PC-9 (cell line): ENCODE measurements at regions not wholly inside any gene's neighbourhood (a gene's known extent, or its start where the extent isn't known, plus 50 kb on each side); places are given as distances from the start of the nearest gene placed in this dataset.

Experiments used
- BruUV-seq: library from RNA; stranded (reverse); fragments of 400-500 nt; replicated peaks from 2 replicates; lab custom pipeline; 2021; lab: Mats Ljungman, UMichigan
- CTCF ChIA-PET: fragments of 300-600 bp; sonication (Branson Sonifier 250); formaldehyde crosslinking; loops from one replicate; lab custom pipeline; 2022; ENCODE audit warnings: antibody characterized with exemption; lab: Charles Lee
- POLR2A ChIA-PET: fragments of 300-600 bp; sonication (Branson Sonifier 250); formaldehyde crosslinking; loops from one replicate; lab custom pipeline; 2022; ENCODE audit warnings: antibody characterized with exemption; ENCODE audit not compliant: unreplicated experiment; lab: Charles Lee
- DNase-seq, 2 experiments: peaks; one replicate each; pipeline versions ENCODE4 v3.0.0 to v3.0.0-alpha.2; 2015 to 2022; ENCODE audit warnings: mixed read lengths in 1 of 2
- H2AFZ ChIP-seq: fragments of 200-600 bp; sonication (generic); 2 replicates; pipeline ENCODE4 v1.8.1; 2017; ENCODE audit warnings: antibody characterized with exemption
- H3F3A ChIP-seq: fragments of 200-600 bp; sonication (generic); 2 replicates; pipeline ENCODE4 v1.8.1; 2017; ENCODE audit warnings: antibody characterized with exemption, mild to moderate bottlenecking, low read depth; ENCODE audit not compliant: insufficient read depth
- H3K27ac ChIP-seq: fragments of 200-600 bp; sonication (generic); 2 replicates; pipeline ENCODE4 v1.6.1; 2016; ENCODE audit warnings: mixed run types
- H3K27me3 ChIP-seq: fragments of 200-600 bp; sonication (generic); 2 replicates; pipeline ENCODE4 v1.6.1; 2016; ENCODE audit warnings: low read depth, mixed run types; ENCODE audit not compliant: insufficient read depth
- H3K36me3 ChIP-seq: fragments of 200-600 bp; sonication (generic); 2 replicates; pipeline ENCODE4 v1.6.1; 2016; ENCODE audit warnings: low read depth, mixed run types
- H3K4me1 ChIP-seq: fragments of 200-600 bp; sonication (generic); replicated peaks from 2 replicates; pipeline ENCODE4 v1.6.1; 2016; ENCODE audit warnings: mixed run types; ENCODE audit not compliant: insufficient read depth
- H3K4me2 ChIP-seq: fragments of 200-600 bp; sonication (generic); 2 replicates; pipeline ENCODE4 v1.6.1; 2017; ENCODE audit warnings: mixed run types
- H3K4me3 ChIP-seq: fragments of 200-600 bp; sonication (generic); 2 replicates; pipeline ENCODE4 v1.6.1; 2016; ENCODE audit warnings: mixed run types
- H3K79me2 ChIP-seq: fragments of 200-600 bp; sonication (generic); 2 replicates; pipeline ENCODE4 v1.6.1; 2017; ENCODE audit warnings: low read depth, mixed run types
- H3K9me2 ChIP-seq: fragments of 200-600 bp; sonication (generic); 2 replicates; pipeline ENCODE4 v1.8.1; 2017; ENCODE audit warnings: mild to moderate bottlenecking; ENCODE audit not compliant: insufficient read depth
- H3K9me3 ChIP-seq: fragments of 200-600 bp; sonication (generic); 2 replicates; pipeline ENCODE4 v1.8.1; 2016; ENCODE audit warnings: low read depth; ENCODE audit not compliant: insufficient read depth
- H4K20me1 ChIP-seq: fragments of 200-600 bp; sonication (generic); 2 replicates; pipeline ENCODE4 v1.8.1; 2017; ENCODE audit not compliant: insufficient read depth
- CTCF ChIP-seq: fragments of 200-600 bp; sonication (generic); conservative IDR thresholded peaks from 2 replicates; pipeline ENCODE4 v1.6.1; 2017; ENCODE audit warnings: mixed run types, antibody characterized with exemption, mild to moderate bottlenecking, moderate library complexity
- EZH2 ChIP-seq: fragments of 200-600 bp; sonication (generic); IDR thresholded peaks from 2 replicates; pipeline ENCODE4 v1.8.0; 2017; ENCODE audit warnings: antibody characterized with exemption, low read depth
- intact Hi-C: fragments of 100-400 bp; cut with micrococcal nuclease; formaldehyde crosslinking; loops from one replicate; pipeline ENCODE4 v1.10.0; 2022; ENCODE audit not compliant: unreplicated experiment

DNA sequence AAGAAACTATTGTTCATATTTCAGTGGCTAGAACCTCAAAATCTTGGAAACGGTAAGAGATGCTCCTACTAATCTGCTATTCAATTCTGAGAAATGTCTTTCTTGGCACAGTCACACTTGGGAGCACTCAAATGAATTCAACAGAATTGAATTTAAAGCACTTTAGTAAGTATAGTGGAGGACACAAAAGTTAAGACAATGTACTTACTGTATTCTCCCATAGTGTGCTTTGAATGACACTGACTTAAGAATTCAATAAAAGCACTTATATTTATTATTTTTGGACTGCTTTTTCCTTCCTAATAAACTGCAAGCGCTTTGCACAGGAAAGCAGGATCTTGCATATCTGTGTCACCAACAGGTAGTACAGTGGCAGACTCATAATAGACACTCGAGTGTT is 156.1 kb upstream of the RIMS1 start:
- Histone ChIP-seq H3K27me3 (no peaks in the 10 kb centered on the region), H3K4me1 (no peaks in the 10 kb centered on the region), H3K36me3 (no peaks in the 10 kb centered on the region), H4K20me1 (no peaks in the 10 kb centered on the region), H3K27ac (no peak overlapping the region), H3K4me3 (no peak overlapping the region), H2AFZ (no peak overlapping the region), H3K79me2 (no peaks in the 10 kb centered on the region), H3K9me3 (no peaks in the 10 kb centered on the region), H3K9me2 (no peaks in the 10 kb centered on the region; the same call in 1 of the 2 replicates), H3F3A (no peaks in the 10 kb centered on the region), H3K4me2 (no peak overlapping the region)
- intact Hi-C loops = no loop called here
- DNase-seq = no peak
- CTCF ChIA-PET = no interaction called here
- TF ChIP-seq EZH2 (no peak), CTCF (no peak)
- BruUV-seq = no TSS peak
- POLR2A ChIA-PET = no interaction called here

DNA sequence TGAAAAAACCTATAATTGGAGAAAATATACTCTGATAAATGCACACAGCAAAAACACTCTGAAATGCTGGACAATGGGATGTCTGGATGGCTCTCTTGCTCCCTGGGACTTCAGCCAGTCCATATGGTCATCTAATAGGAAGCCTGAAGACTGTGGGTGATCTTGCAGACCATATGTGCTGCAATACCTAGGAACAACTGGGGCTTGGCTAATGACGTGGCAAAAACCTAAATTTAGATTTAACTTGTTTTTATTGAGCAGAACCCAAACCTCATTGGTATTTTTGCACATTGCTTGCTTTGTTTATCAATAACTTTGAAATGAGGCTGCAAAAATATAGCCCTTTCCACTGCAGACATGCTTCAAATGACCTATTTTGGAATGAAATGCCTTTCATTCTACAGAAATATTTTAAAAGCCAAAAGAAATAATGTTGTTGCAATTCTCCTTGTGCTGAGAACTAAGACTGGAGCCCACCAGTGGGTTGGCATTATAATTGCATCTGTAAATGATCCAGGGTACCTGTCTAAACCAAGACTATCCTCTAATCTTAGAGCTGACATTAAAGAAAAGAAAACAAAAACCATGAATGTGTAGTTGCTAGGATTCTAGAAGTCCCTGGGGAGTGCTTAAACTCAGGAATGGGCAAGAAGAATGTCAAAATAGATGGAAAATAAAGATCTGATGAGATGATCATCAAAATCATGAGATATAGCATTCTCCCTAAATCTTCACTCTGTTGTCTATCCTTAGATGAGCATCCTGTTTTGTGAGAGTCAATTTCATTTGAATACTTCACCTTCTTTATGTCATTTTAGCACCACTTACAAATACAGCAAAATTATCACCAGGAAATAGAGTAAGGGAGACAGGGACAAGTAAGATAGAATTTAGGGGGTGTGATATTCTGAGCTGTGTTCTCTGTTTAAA is 152.1 kb upstream of the RIMS1 start:
- Histone ChIP-seq H3K9me3 (no peaks in the 10 kb centered on the region), H3K9me2 (peaks cover 3% of the 10 kb centered on the region; the same call in 1 of the 2 replicates), H3K36me3 (no peaks in the 10 kb centered on the region), H3F3A (no peaks in the 10 kb centered on the region), H4K20me1 (no peaks in the 10 kb centered on the region), H2AFZ (no peak overlapping the region), H3K4me3 (no peak overlapping the region), H3K4me2 (no peak overlapping the region), H3K27ac (no peak overlapping the region), H3K79me2 (no peaks in the 10 kb centered on the region), H3K4me1 (no peaks in the 10 kb centered on the region), H3K27me3 (no peaks in the 10 kb centered on the region)
- no TSS peak for BruUV-seq
- POLR2A ChIA-PET = no interaction called here
- CTCF ChIA-PET = no interaction called here
- TF ChIP-seq CTCF = no peak
- no peak for TF ChIP-seq EZH2
- intact Hi-C loops = no loop called here
- DNase-seq = no peak

DNA sequence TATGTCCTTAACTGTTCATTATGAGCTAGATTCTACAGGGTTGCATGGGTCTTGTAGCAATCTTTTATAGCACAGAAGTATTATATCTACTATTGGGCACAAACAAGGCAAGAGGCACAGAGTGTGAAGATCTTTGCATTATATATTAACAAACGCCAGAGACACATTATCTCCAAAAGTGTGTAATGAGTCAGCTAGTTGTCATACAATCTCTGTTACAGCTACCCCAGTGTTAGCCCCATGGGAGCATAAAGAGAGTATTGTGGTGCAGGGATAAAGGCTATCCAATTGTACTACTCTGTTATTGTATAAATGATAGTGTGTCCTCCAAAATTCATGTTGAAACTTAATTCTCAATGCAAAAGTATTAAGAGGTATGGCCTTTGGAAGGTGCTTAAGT is 148.4 kb upstream of the RIMS1 start:
- POLR2A ChIA-PET = no interaction called here
- TF ChIP-seq EZH2 (no peak), CTCF (no peak)
- no peak overlapping the region for H3K27ac ChIP-seq

More for the DNA sequence above, 148.4 kb upstream of the RIMS1 start:
- CTCF ChIA-PET = no interaction called here
- no peak overlapping the region for H3K4me3 ChIP-seq
- BruUV-seq = no TSS peak
- DNase-seq = no peak
- peaks cover 3% of the 10 kb centered on the region; the same call in 1 of the 2 replicates for H3K9me2 ChIP-seq
- no peaks in the 10 kb centered on the region for H3F3A ChIP-seq
- no peaks in the 10 kb centered on the region for H3K36me3 ChIP-seq
- no peak overlapping the region for H2AFZ ChIP-seq
- H4K20me1 ChIP-seq = no peaks in the 10 kb centered on the region
- H3K27me3 ChIP-seq = no peaks in the 10 kb centered on the region
- H3K79me2 ChIP-seq = no peaks in the 10 kb centered on the region
- no peaks in the 10 kb centered on the region for H3K4me1 ChIP-seq
- H3K9me3 ChIP-seq = no peaks in the 10 kb centered on the region
- intact Hi-C loops = no loop called here
- no peak overlapping the region for H3K4me2 ChIP-seq
